Smooth muscle cell of the brain vasculature (primary cell): ENCODE measurements at regions not wholly inside any gene's neighbourhood (a gene's known extent, or its start where the extent isn't known, plus 50 kb on each side); places are given as distances from the start of the nearest gene placed in this dataset.

Experiments used
- DNase-seq: peaks from one replicate; pipeline ENCODE4 v3.0.0-alpha.2; 2012; ENCODE audit warnings: low read depth, low spot score

DNA sequence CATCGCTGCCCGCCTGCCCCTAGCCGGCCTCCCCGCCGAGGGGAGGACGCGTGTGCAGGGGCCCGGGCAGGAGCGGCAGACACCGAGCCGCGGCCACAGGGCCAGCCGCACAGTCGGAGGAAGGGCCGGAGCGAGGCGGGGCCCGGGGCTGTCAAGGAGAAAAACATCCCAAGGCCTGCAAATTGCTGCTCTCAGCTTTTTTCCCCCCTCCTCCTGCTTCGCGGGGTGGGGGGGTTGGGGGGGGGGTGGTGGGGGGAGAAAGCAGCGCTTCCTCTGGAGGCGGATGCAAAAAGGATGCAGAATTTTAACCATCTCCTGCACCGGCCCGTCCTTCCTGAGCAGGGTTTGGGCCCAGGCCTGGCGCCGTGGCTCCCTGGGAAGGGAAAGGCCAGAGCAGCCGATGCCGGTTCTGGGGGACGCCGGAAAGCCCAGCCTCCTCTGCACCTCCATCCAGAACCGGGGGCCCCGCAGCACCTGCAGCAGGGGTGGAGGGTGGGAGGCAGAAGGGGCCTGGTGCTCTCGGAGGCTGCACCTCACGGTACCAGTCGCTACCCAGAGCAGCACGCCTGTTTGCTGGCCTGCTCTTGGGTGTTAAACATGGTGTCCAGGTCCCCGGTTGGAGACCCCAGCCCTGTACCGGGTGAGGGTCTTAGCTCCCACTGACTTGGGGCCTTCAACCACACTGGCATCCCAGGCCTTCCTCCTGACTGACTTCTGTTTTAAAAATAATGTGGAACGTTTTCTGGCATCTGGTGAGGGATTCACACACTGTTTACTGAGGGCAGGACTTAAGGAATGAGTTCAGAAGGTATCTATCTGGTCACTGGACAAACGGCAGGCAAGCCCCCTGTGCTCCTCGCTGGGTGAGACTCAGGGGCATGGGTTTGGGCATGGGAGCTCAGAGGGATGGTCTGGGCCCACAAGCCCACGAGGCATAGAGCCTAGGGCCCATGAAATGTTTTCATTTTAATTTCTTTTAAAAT is 77.4 kb upstream of the WNT7B start:
- no peak for DNase-seq

DNA sequence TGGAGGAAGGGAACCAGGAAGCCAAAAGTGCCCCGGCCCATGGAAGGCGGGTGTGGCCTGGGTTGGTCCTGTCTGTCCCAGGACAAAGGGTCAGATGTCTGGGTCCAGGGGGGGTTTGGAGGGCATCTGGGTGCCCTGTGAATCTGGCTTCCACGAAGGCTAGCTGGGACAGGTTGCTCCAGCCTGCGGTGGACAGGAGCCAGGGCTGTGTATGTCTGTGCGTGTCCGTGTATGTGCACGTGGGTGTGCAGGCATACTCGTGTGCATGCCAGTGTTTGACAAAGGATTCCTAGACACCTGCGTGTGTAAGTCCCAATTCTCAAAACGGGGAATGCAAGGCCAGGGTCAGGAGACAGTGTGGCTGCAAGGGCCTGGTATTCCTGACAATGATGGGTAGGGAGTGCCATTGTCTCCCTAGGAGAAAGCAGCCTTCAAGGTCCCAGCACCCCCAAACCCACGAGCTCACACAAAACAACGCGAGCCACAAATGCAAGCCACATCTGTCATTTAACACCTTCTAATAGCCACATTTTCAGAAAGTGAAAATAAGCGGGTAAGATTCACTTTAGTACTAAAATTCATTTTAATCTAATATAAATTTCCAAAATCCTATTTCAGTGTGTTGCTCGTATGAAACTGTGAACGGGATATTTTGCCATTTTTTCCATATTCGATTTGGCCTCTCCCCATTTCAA is 78.4 kb upstream of the WNT7B start:
- no peak for DNase-seq

DNA sequence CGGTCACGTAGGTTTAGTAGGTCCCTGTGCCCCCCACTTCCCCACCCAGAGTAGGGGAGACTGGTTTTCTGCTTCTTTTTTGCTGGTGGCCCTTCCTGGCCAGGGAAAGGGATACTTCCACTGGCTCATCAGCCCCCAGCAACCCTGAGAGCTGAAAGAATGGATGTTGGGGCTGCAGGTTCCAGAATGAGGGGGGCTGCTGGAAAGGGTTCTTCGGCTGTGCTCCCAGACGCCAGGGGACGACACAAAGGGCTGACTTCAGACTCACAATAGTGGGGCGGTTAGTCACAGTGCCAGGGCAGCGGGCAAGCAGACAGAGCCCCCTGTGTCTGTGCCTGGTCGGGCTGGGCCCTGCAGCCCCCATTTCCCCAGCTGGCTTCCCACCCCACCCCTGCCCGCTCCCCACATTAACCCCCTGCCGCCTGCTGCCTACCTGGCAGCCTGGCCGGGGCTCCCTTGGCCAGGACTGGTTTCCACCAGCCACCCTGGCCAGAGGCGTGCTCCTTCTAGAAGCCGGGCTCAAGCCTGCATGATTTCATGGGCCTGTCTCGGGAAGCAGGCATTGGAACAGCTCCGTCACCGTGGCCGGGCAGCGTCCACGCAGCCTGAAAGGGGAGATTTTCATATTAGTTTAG is 79.1 kb upstream of the WNT7B start:
- DNase-seq = no peak

DNA sequence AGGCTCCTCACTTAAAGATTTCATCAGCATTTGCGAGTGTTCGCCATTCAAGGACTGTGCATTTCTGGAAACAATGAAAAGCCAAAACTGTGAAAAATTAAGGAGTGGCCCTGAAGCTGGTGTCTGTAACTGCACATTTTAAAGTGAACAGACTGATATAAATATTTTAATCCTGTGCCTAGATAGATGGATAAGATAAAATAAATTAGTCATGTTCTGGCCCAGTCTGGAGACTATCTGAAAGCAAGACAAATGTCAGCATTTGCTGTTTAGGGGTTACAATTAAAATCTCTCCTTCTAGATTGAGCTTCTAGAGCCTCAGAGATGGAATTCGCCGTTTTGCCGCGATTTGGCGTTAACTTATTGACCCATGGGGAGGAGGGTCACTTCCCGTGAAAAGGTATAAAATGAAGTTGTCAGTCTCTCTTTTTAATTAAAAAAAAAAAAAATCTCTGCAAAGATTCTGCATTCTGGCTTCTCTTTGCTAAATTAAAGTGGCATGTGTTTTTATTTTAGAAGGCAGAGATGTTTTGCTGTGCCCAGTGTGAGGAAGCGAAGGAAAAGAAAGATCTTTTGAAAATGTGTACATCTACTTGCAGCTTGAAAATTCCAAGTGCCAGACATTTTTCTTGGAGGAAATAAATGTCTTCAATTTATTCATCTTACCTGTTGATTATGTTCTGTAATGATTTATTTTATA is 79.7 kb upstream of the WNT7B start:
- DNase-seq = no peak

DNA sequence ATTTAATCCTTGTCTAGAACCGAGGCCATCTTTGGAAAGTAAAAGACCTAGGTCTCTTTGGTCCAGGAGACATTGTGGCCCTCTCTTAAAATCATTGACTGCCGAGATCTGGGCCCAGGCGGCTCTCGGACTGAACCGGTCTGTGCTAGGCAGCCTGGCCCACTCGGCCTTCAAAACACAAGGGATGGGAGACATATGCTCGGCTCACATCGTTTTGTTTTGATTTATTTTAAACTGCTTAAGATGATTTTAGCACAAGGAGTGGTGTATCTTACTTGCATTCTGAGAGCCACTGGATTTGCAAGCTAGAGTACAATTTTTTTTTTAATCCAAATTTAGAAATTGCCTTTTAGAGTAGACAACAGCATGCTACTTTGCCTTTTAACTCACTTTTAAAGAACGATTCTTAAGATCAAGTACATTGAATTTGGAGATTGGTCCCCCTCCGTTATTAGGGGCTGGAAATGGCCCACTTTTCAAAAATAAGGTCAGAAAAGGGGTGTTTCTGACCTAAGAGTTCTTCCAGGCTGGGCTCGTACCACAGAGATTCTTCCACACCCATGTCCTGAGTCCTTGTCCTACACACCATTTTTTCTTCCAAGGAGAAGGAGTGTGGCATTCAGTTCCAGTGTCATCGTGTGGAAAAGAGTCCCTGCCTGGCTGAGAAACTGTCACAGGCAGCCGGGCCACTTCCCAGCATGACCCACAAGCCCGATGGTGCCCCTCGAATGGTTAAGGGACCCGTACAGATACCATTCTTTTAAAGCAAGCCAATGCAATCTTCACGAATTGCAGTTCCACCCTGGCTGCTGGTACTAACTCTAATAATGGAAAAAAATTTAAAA is 80.5 kb upstream of the WNT7B start:
- DNase-seq = no peak

DNA sequence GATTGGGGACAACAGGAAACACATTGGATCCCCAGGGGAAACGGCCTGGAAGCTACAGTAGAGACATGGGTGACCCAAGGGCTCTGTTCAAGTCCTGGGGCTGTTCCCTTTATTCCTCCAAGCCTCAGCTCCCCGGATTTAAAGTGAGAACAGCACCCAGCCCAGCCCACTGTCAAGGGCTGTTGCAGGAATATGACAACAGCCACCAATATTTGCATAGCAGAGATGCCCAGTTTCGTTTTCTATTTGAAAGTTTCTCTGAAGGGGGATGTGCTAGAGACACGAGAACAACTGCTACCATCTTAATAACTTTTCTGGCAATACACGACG is 81.1 kb upstream of the WNT7B start:
- no peak for DNase-seq

DNA sequence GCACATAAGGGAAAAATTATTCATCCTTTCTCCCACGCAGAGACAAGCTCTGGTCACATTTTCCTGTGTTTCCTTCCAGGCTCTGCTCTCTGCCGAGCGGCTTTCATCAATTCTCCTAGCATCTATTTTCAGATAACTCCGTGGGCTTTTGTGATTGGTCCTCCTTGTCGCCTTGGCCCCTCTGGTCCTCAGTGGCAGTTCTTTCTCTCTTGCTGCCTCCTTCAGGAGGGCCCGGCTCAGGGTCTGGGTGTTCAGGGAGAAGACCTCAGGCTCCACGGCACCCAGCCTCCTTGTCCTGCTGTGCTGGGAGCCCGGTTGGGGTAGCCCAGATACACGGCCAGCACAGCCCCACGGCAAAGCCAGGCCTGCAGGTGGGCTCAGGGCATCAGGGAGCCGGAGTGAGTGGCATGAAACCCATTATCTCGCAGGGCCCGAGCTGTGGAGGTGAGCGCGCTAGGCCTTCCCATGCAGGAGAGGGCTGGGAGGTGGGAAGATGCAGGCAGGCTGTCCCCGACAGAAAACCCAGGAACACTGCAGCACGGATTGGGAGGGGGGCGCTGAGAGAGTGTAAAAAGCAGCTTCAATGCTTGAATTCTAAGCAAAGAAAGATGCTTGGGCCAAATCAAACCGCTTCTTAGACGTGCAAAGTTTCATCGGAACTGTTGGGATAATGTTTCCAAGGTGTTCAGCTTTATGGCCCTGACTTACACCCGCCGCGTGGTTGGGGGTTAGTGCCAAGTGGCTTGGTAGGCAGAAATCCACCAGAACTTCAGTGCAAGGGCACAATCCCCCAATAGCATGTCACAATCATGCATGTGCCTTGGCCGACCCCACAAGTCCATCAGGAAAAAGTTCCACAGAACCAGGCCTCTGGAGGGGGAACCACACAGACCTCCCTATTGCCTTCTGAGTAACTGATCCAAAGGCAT is 81.9 kb upstream of the WNT7B start:
- no peak for DNase-seq

DNA sequence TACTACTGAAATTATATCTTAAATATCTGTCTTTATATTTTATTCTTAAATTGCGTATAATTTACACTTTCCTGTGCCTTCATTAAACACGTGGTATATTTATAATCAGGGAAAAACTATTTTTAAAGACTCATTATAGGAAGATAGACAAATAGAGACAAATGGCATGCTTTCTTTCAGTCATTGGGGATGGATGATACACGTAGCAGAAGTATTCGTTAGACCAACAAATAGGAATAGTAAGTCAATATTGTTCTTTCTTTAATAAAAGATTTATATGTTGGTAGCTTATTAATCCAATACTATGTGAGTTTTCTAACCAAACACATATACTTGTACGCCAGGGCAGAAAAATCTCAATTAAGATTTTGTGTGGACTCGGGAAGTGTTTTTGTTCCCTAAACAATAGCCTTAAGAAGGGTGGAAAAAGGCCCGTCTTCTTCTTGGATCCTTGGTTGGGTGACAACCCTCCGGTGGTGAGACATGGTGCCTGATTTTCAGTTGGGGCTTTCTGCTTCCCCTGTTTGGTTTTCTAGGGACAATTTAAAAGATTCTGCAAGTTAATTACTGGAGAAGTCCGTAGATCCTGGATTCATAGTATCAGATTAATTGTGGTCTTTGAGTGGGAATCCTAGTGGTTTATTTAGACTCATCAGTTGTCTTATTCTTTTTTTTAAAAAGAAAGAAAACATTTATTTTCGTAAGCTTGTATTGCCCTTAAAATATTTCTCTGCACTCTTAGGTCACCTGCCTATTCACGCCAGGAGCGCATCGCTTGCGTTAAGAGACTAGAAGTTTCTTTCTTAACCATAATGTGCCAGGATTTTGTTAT is 83.5 kb upstream of the WNT7B start:
- no peak for DNase-seq

DNA sequence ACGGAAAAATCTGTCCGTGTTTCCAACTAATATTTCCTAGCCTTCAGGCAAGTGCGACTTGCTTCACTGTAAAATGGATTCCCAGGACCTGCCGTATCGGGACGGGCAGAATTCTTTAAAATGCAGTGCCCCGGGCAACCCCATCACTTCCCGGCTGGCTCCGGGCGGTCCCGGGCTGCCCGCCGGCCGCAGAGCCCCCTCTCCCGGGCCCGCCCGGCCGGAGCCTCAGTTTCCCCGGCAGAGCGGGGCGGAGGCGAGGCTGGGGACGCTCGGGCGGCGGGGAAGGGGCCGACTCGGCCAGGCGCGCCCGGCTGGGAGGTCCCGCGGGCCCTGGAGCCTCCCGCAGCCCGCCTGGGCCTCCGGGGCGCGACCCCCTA is 84.2 kb upstream of the WNT7B start:
- no peak for DNase-seq

DNA sequence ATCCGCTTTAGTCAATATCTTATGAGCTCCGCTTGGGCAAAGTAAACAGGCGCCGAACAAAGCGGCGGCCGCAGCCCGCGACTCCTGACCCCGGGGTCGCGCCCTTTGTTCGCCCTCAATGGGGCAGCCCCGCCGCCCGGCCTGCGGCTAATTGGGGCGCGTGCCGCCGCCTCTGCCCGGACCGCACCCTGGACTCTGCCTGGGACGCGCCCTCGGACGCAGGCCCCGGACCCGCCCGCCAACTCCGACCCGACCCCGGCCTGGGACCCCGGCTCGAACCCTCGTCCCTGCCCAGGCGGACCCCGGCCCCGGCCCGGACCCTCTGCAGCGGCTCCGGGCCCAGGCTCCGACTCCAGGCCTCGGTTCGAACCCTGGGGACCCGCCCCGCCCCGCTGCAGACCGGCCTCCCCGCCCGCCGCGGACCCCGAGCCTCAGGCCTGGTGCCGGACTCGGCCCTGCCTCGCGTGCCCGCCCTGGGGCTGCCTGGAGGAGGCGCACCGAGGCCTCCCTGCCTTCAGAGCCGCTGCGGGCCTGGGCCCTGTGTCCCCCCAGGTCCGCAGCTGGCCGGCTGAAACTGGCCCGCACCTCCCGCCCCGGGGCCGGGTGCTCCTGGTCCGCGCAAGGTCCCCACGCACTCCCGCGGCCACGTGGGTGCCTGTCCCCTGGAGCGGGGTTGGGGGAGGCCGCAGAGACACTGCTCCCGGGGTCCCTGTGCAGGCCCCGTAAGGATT is 84.7 kb upstream of the WNT7B start:
- DNase-seq = no peak

DNA sequence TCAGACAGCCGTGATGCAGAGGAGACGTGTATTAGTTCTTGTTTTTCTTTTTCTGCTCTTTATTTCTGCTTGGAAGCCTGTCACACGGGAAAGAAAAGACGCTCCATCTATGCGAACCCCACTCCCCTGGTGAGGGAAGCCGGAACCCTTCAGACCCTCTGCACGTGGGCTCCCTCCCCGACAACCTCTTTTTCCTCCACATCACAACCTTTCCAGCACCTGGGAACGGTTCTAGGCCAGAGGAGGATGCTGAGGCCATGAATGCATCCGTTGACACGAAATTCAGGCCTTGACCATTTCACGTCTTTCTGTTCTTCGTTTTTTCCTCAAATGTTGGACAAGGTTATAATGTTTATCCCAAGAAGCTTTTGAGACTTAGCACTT is 85.3 kb upstream of the WNT7B start:
- no peak for DNase-seq

DNA sequence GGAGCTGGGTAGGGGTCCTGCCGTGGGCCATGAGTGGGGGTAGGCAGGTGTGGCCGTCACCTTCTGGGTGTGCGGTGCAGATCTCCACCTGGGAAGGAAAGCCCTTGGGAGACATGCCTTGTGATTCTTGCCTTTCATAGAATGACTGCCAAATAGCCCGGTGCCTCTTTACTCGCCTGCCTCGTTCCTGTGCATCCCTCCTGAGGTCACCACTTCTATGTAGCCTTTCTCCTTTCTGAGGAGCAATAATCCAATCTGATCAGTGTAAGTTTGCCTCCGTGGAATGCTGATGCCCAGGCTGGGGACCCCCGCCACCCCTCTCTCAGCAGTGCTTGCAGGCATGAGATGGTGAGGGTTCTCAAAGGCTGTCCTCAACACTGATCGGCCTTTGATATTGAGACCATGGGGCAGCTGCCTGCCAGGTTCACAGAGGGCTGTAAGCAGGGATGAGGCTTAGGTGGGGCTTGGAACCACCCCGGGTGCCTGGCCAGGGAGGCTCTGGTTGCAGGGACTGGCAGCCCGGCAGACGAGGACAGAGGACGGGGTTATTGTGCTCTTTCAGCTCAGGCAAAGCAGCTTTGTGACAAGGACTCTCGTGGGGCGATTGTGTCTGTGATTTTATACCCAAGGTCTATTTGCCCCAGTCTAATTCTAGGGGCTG is 86.1 kb upstream of the WNT7B start:
- DNase-seq = no peak

DNA sequence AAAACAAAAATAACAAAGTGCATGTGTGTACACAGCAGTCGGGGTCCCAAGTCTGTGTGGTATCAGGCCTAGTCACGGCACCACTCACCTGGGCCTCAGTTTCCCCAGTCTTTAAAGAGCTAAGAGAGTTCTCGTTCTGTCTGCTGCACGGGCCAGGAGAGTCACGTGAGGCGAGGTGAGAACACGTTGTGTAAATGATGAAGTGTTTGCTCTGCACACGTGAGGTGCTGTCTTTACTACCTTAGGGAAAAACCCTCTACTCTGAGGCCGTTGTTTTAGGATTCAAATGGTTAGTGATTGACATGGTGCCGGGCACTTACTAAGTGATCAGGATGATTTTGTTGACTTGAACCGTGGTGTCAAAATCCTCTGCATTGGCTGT is 86.5 kb upstream of the PPARA start:
- no peak for DNase-seq

DNA sequence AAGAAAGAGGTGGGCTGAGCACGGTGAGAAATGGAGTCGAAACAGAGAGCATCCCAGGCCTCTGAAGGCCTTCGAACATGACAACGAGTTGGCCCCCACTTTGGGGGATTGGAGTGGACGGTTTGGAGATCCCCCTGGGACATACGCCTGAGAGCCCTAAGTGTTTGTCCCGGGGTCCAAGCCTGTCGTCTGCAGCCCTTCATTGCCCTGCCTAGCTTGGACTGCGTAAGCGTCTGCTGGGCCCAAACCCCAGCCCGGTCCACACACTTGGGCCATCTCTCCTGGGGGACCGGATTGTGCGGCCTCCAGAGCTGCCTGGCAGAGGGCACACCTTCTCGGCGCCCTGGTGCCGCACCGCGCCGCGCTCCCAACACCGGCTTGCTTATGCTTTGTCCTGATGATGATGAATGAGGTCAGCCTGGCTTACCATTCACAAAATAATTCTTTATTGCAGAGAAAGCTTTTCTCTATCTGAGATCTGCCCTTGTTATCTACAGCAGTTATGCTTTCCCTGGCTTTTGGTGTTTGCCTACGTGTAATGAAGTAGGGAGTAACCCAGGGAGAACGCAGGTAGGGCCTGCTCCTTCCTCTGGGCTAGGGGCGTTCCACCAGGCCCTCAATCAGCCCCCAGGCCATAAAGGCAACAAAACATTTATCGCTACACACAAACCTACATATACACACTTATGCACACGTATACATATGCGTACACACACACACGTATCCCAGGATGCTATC is 85.9 kb upstream of the PPARA start:
- DNase-seq = no peak

DNA sequence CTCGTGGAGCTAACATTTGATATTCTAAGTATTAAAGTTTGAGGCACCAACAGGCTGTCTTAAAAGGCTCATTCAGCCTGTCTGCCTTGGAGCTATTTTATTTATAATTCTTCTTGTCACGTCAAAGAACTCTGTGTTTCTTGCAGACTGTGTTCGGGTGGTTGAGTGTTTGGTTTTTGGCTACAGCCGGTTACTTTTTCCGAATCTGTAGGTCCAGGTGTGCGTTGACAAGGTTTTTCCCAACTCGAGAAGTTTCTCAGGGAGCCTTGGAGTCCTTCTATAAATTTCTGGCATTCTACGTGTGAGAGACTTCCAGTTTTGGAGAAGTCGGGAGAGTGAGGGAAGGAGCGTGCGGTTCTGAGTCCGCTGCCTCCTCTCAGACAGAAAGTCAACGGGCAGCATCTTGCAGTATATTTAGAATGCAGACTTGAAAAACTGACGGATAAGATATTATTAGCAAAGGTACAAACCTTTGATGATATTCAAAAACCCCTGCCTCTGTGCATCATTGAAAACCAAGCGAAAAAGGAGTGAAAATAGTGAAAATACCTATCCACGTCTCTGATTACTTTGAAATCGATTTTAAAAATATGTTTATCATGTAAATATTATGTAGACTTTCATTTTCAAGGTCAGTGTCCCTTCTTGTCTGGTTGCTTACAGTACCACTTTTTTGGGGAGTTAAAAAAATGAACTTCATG is 85.2 kb upstream of the PPARA start:
- no peak for DNase-seq

DNA sequence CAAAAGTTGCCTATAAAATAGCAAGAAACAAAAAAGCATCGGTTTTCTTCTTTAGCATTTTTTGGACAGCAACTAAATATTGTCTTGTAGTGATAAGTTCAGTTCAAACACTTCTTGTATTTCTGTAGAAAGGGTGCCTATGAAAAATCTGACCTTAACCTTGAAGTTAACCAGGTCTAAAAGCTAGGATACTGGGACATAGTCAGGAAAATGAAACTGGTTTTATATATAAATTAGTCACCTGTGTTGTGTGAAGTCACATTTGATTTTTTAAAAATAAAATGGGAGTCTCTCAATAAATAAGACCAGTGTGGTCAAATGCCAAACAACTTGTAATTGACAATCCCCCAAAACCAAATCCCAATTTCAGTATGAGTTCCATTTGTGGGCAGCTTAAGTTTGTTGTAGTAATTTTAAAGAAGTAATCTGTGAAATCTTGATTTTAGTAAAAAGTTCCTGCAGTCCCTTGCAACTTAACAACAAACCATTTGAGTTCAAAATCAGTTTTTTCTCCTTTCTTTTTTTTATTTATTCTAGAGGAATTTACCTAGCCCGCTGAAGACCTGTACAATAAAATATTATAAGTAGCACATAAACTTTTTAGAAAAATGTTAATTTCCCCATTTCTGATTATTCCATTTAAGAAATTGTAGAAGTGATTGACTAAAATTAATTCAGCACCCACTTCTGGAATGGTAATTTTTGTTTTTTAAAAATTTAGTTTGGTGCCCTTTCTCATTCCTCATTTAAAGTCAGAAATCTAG is 84.5 kb upstream of the PPARA start:
- no peak for DNase-seq
